ENCODE measurements at regions not wholly inside any gene's neighbourhood (a gene's known extent, or its start where the extent isn't known, plus 50 kb on each side); places are given as distances from the start of the nearest gene placed in this dataset.

DNA sequence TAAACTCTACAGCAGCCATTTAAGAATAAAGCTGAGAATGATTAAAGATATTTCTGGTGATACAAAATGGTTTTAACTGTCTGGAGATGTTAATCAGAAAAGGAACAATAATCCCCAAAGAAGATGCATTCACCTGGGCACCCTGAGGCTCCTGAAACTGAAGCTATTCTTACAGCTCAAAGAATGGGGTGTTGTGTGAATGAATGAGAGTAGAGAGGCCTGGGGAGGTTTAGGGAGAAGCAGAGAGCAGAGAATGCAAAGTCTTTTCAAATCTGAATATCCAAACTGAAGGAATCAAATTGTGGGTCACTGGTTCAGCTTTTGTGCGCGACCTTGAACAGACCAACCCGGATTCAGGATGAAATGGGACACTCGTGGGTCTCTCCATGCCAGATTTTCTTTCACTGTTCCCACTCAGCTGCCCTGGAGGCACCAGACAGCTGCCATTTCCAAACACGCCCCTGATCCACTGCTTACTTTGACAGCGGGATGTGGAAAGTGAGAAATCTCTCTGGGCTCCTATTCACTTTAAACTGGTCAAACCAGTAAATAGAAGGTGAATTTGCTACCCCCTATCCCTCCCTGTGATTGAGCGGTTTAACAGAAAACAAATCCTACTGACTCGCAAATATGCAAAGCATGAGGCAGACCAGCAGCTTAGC lies 485.5 kb upstream of the THBS1 start:
- no peak for DNase-seq

GRCh38 chr15:39096608-39097205 lies 484.2 kb upstream of the THBS1 start:
- no peak for DNase-seq

DNA sequence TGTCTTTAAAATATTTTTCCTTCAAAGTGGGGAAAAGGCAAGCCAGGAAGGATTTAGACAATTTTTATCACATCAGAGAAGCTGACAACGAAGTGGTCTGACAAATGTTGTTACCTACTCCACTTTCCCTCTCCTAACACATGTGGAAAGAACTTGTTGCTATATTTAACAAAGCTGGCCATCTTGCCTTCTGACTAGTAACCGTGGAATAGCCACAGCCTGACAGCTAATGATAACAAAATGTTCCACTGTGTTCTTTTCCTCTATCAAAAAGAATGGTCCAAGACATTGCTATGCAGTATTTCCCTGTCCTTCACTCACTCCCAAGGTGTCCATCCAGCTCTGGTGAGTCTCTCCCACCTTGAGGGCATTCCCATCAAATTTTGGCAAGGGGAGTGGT lies 481.4 kb upstream of the THBS1 start:
- DNase-seq: no peak

DNA sequence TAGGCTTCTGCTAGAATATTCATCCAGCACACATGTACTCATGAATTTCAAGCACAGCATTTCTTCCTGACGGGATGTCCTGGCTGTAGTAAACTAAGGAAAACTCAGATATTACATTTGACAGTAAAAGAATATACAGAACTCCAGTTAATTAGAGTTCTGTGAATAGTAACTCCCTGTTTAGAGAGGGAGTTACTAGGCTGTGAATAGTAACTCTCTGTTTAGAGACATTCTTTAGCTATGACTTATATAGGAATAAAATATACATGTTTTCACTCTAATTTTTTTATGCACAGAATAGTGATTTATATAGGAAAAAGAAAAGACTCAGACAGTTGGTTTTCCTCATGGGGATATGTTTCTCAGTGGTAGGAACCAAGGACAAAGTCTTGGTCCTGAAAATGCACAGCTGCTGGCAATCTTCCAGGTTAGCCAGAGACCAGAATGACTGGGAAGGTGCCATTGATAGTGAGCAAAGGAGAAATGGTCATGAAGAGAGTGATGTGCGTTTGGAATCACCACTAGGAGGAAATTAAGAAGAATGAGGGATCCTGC lies 480.7 kb upstream of the THBS1 start:
- DNase-seq: no peak

- DNase-seq: no peak
These were observed 478.4 kb upstream of the THBS1 start for GRCh38 chr15:39102431-39102830.

DNA sequence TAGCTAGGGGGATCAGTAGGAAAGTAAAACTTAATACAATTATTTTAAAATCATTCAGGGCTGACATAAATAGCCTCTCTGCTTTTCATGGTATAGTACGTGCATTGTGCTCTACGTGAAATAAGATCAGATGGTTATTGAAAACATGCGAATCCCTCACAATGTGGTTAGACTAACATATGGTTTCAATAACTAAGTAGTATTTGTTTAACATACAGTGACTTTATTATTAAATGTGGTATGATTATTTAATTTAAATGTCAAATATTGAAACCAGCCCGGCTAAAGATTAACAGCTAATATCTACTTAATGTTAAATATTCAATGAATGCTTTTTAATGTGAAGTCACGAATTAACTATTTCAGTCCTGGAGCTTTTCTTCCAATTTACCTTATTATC lies 473.9 kb upstream of the THBS1 start:
- no peak for DNase-seq

DNA sequence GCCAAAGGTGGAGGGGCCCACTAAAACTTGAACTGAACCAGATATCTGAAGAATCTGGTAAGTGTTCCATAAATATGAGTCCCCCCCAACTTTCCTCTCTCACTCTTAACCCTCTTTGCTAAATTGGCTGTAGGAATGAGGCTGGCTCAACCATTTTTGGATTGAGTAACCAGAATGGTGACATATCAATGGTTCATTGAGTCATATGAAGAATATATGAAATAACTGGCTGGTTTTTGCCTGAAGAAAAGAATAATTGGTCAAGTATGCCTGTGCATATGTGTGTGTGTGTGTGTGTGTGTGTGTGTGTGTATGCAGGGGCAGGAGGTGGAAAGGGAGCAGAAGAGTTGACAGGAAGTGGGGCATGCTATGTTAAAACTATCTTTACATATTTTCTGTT lies 472.9 kb upstream of the THBS1 start:
- DNase-seq: no peak

GRCh38 chr15:39110336-39110735 lies 470.5 kb upstream of the THBS1 start:
- DNase-seq: no peak

- DNase-seq: no peak
These were observed 470.1 kb upstream of the THBS1 start for GRCh38 chr15:39110746-39111145.

- DNase-seq: no peak
These were observed 467.1 kb upstream of the THBS1 start for GRCh38 chr15:39113741-39114140.

DNA sequence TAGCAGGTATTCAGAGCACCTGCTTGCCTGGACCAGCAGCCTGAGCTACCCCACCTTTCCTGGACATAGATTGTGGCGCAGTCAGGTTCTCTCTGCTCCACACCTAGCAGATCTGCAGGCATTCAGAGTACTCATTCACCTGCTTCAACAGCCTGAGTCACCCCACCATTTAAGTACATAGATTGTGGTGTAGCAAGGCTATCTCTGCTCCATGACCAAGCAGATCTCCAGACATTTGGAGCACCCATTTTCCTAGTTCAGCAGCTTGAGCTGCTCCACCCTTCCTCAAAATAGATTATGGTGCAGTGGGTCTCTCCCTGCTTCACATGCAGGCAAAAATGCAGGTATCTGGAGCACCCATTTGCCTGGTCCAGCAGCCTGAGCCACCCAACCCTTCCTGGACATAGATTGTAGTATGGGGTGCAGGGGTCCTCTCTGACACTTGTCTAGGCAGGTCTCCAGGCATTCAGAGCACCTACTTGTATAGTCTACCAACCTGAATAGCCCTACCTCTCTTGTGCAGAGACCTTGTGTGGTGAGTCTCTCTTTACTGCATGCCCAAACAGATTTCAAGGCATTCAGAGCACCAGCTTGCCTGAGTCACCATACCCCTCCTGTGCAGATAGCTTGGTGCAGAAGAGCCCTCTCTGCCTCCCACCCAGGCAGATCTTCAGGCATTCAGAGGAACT lies 466.0 kb upstream of the THBS1 start:
- DNase-seq: no peak

DNA sequence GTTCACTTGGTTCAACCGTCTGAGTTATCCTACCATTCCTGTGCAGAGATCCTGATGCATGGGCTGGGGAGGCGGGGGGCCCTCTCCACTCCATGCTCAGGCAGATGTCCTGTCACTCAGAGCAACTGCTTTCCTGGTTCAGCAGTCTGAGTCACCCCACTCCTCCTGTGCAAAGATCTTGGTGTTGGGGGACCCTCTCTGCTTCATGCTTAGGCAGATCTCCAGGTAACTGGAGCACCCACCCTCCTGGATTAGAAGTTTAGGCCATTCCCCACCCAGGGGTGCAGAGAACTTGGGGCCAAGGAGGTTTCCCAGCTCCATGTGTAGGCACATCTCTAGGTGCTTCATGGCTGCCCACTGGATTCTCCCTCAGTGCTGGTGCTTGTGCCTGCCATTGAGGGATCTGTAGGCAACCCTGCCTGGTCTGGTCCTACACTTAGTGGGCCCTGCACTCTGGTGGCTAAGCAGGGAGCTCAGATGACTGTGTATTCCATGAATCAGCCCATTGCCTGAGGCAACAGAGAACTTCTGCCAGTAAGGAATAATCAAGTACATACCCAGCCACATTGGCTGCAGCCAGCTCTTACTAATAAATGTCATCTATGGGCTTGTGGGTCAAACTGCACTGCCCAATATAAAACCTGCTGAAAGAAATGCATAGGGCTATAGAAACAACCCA lies 465.4 kb upstream of the THBS1 start:
- no peak for DNase-seq

DNA sequence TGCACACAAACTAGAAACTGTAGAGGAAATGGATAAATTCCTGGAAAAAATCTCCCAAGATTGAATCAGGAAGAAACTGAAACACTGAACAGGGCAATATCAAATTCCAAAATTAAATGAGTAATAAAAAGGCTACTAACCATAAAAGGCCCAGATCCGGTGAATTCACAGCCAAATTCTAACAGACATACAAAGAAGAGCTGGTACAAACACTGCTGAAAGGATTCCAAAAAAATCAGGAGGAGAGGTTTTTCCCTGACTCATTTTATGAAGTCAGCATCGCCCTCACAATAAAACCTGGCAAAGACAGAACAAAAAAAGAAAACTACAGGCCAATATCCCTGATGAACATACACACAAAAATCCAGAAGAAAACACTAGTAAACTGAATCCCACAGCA lies 462.4 kb upstream of the THBS1 start:
- no peak for DNase-seq

- no peak for DNase-seq
These were observed 456.7 kb upstream of the THBS1 start for GRCh38 chr15:39124155-39124552.

DNA sequence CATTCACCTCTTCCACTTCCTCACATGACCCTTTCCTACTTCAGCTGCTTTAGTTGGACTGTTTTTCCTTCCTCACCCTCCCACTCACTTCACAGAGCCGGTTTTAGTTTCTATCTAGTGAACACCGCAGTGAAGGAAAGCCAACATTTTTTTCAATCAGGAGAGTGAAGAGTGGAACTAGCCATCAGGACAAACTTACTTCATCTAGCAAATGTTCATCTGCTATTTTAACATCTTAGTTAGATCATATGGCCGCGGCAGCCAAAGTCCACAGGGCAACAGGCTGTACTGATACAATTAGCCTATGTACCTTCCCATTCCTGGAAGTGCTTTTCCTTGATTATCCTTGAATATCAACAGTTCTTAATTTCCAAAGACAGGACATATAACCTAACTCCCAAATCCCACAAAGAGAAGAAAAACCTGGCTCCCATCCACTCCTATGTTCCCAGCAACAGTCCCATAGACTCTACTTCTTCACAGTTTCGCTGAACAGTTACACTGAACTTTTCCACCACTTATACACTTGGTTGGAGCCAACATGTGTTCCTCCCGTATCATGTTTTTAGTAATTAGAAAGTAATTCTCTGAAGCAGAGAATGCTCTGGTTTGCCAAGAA lies 456.2 kb upstream of the THBS1 start:
- DNase-seq: no peak

DNA sequence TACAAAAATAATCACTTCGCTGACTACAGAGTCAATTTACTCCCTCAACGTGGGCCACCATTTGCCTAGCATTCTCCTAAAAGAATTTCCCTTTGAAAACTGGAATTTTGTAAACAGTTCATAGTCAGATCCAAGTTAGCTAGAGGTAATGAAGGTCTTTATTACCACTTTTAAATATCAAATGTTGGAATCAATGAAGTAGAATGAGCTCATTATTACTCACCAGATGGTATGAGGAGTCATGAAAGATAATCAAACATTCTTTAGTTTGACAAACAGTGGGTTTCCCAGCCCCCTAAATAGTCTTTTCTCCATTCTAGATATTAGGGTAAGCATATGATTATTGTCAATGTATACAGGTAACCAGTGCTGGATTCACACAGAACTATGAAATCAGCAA lies 455.7 kb upstream of the THBS1 start:
- no peak for DNase-seq

GRCh38 chr15:39125904-39126303 lies 455.0 kb upstream of the THBS1 start:
- no peak for DNase-seq

- DNase-seq: no peak
These were observed 453.6 kb upstream of the THBS1 start for GRCh38 chr15:39127151-39127790.

GRCh38 chr15:39127925-39128617 lies 452.8 kb upstream of the THBS1 start:
- peak; percentile 50 for DNase-seq

GRCh38 chr15:39128746-39129145 lies 452.1 kb upstream of the THBS1 start:
- DNase-seq: no peak

DNA sequence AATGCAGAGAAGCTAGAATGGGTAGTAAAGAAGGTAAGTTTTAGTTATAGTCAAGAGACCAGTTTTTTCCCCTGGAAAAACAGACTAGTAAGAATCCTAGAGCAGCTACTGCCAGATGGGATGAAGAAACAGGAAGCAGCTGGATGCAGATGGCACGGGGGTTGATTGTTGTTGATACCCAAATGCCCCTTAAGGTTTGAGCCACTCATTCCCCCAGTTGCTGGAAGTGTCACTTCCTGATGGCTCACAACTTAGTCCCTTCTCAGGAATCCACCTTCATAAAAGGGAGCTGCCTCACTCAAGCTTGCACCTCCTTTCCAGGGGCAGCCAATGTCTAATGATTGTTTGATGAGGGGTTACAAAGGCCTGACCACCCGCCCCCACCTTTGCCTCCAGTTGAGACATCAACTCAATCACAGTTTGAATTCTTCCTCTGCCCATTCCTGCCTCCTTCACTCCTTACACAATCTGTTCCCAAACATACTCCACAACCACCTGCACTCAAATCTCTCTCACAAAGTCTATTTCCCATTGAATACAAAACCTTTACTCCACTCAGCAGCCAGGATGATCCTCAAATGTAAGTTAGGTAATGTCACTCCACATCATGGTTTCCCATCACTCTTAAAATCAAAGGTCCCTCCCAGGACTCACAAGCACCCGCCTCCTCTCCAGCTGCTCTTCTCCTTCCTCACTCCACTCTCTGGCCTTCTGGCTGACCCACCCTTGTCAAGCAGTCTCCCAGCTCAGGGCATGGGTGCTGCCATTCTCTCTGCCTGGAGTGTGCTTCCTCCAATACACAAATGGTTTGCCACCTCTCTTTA lies 450.1 kb upstream of the THBS1 start:
- peak; percentile 16 for DNase-seq
